Prostate gland (tissue), 2 donors: ENCODE measurements at regions not wholly inside any gene's neighbourhood (a gene's known extent, or its start where the extent isn't known, plus 50 kb on each side); places are given as distances from the start of the nearest gene placed in this dataset.

Source experiments
- CTCF ChIP-seq, 4 experiments: fragments of 200-600 bp in 2 of 4; fragments of 450-650 bp in 2 of 4; sonication (generic) in 2 of 4; IDR thresholded peaks; 1 replicate in 3 of 4; 2 replicates in 1 of 4; pipeline ENCODE4 v1.5.1; 2016 to 2019; ENCODE audit warnings: antibody characterized with exemption in 4 of 4, mild to moderate bottlenecking in 2 of 4, moderate library complexity in 2 of 4
- POLR2AphosphoS5 ChIP-seq: sonication (generic); formaldehyde crosslinking; IDR thresholded peaks from one replicate; pipeline ENCODE4 v1.6.1; 2017; ENCODE audit warnings: antibody characterized with exemption

- TF ChIP-seq CTCF (IDR thresholded peaks at IDR 0.05) (no peak), POLR2AphosphoS5 (no peak)
Observed at GRCh38 chr6:34618430-34619182, 62.5 kb upstream of the SPDEF start.
